ENCODE measurements at regions not wholly inside any gene's neighbourhood (a gene's known extent, or its start where the extent isn't known, plus 50 kb on each side); places are given as distances from the start of the nearest gene placed in this dataset.
"Not testable (repeated sequence)": the region's sequence is repeated elsewhere in the genome, so short reads cannot be mapped to it uniquely, and the experiment has no call there.

DNA sequence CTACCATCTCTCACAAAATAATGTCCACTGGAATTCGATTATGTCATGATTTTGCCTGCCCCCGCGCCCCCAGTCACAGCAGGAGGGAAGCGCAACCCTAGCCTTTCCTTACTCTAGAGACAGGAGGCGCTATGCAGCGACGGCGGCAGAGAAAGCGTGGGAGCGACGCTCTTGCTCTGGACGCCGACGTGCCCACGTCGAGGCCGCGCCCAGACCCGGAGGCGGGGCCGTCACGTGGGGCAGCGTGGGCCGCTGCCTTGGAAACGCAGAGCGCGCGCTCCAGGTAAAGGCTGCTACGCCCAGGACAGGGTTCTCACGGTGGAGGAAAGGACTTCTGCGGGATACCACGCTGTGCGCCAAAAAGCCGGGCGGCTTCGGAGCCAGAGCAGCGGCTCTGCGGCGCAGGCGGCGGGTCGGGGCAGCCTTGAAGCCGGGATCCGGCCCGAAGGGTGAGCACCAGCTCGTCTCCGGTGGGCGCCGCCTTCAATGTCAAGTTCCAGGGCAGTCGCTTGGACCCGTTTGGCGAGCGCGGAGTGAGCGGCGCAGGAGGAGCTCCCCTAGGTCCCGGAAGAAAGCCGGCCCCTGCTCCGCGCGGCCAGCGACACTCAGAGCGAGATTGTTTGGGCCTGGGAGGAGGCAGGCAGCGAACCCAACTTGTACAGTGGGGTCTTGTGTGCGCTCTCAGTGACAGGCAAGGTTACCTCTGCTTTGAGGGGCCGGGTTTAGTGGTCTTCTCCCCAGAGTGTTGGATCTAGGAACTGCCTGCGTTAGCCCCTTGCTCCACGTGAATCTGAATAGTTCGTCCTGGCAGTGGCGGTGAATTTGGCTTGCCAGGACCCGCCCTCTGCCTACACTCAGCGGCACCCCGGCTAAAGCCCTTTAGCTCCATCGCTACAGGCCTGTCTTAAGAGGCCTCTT is 121.7 kb downstream of the MRPL57 start:
- peak; percentile 81 for DNase-seq (ENCODE audit: low read depth)
- Mint-ChIP-seq H3K4me3 (ENCODE audit: unreplicated experiment) (peak overlapping the region; percentile 96), H3K36me3 (ENCODE audit: low read depth, unreplicated experiment) (no peaks in the 10 kb centered on the region), H3K27ac (ENCODE audit: unreplicated experiment) (peak overlapping the region; percentile 85), H3K4me1 (ENCODE audit: low read depth, unreplicated experiment) (peaks cover 2% of the 10 kb centered on the region), H3K9me3 (ENCODE audit: unreplicated experiment) (no peaks in the 10 kb centered on the region), H3K27me3 (ENCODE audit: low read depth, unreplicated experiment) (no peaks in the 10 kb centered on the region)
- Histone ChIP-seq H3K27ac (ENCODE audit: low read depth, low read length) (peak overlapping the region; percentile 40), H3K9me3 (ENCODE audit: insufficient read depth, low read depth, low read length) (no peaks in the 10 kb centered on the region), H4K20me1 (ENCODE audit: insufficient read depth, low read length) (no peaks in the 10 kb centered on the region), H3K79me2 (ENCODE audit: insufficient read depth, low read length) (peaks cover 18% of the 10 kb centered on the region), H3K9ac (ENCODE audit: low read length) (peak overlapping the region; percentile 78), H3K27me3 (ENCODE audit: insufficient read depth, low read length) (no peaks in the 10 kb centered on the region), H3K36me3 (ENCODE audit: insufficient read depth, low read length) (no peaks in the 10 kb centered on the region), H3K4me2 (ENCODE audit: low read length) (peak overlapping the region; percentile 87), H3K4me3 (ENCODE audit: insufficient read depth, low read depth, low read length) (peak overlapping the region; percentile 71), H3K4me1 (ENCODE audit: insufficient read depth, low read length) (peaks cover 6% of the 10 kb centered on the region), H2AFZ (ENCODE audit: low read depth, low read length) (peak overlapping the region; percentile 92)
- TF ChIP-seq, protein P1, sequence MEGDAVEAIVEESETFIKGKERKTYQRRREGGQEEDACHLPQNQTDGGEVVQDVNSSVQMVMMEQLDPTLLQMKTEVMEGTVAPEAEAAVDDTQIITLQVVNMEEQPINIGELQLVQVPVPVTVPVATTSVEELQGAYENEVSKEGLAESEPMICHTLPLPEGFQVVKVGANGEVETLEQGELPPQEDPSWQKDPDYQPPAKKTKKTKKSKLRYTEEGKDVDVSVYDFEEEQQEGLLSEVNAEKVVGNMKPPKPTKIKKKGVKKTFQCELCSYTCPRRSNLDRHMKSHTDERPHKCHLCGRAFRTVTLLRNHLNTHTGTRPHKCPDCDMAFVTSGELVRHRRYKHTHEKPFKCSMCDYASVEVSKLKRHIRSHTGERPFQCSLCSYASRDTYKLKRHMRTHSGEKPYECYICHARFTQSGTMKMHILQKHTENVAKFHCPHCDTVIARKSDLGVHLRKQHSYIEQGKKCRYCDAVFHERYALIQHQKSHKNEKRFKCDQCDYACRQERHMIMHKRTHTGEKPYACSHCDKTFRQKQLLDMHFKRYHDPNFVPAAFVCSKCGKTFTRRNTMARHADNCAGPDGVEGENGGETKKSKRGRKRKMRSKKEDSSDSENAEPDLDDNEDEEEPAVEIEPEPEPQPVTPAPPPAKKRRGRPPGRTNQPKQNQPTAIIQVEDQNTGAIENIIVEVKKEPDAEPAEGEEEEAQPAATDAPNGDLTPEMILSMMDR (IDR thresholded peaks at IDR 0.05; ENCODE audit: insufficient read depth, low read depth, low read length), result peak; percentile 69
- no peak for TF ChIP-seq EZH2 (IDR thresholded peaks at IDR 0.05; ENCODE audit: insufficient read depth, low read length)
- FAIRE-seq, result no peak

DNA sequence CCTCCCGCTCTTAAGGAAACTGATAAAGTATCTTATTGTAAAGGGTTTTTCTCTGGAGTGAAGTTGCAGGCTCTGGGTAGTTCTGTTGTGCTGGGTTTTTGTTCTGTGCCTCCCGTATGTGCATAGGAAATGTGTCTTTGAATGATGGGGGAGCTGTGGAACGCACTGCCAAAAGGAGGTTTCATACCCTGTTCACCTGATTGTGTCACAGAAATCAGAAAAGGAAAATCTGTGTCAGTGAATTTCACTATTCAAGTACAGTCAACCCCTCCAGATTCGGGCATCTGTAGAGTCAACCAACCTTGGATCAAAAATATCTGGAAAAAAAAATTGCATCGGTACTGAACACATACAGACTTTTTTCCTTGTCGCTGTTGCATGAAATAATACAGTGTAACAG is 127.8 kb downstream of the MRPL57 start:
- Mint-ChIP-seq H3K36me3 (ENCODE audit: low read depth, unreplicated experiment) (peaks cover 3% of the 10 kb centered on the region), H3K9me3 (ENCODE audit: unreplicated experiment) (no peaks in the 10 kb centered on the region), H3K4me3 (ENCODE audit: unreplicated experiment) (no peak overlapping the region), H3K27ac (ENCODE audit: unreplicated experiment) (peak overlapping the region; percentile 12), H3K27me3 (ENCODE audit: low read depth, unreplicated experiment) (no peaks in the 10 kb centered on the region), H3K4me1 (ENCODE audit: low read depth, unreplicated experiment) (peaks cover under 1% of the 10 kb centered on the region)
- H2AFZ ChIP-seq (ENCODE audit: low read depth, low read length), result no peak overlapping the region
- H3K4me1 ChIP-seq (ENCODE audit: insufficient read depth, low read length), result no peaks in the 10 kb centered on the region
- no peaks in the 10 kb centered on the region for H3K9me3 ChIP-seq (ENCODE audit: insufficient read depth, low read depth, low read length)
- no peaks in the 10 kb centered on the region for H3K27me3 ChIP-seq (ENCODE audit: insufficient read depth, low read length)
- peaks cover 10% of the 10 kb centered on the region for H3K79me2 ChIP-seq (ENCODE audit: insufficient read depth, low read length)
- no peak for FAIRE-seq
- H3K4me3 ChIP-seq (ENCODE audit: insufficient read depth, low read depth, low read length), result no peak overlapping the region
- TF ChIP-seq, protein P1 (IDR thresholded peaks at IDR 0.05; ENCODE audit: insufficient read depth, low read depth, low read length), result no peak
- no peak for TF ChIP-seq EZH2 (IDR thresholded peaks at IDR 0.05; ENCODE audit: insufficient read depth, low read length)
- H3K27ac ChIP-seq (ENCODE audit: low read depth, low read length), result no peak overlapping the region
- no peak overlapping the region for H3K9ac ChIP-seq (ENCODE audit: low read length)
- no peak overlapping the region for H3K4me2 ChIP-seq (ENCODE audit: low read length)
- H3K36me3 ChIP-seq (ENCODE audit: insufficient read depth, low read length), result peaks cover 2% of the 10 kb centered on the region
- DNase-seq (ENCODE audit: low read depth), result no peak
- no peaks in the 10 kb centered on the region for H4K20me1 ChIP-seq (ENCODE audit: insufficient read depth, low read length)

DNA sequence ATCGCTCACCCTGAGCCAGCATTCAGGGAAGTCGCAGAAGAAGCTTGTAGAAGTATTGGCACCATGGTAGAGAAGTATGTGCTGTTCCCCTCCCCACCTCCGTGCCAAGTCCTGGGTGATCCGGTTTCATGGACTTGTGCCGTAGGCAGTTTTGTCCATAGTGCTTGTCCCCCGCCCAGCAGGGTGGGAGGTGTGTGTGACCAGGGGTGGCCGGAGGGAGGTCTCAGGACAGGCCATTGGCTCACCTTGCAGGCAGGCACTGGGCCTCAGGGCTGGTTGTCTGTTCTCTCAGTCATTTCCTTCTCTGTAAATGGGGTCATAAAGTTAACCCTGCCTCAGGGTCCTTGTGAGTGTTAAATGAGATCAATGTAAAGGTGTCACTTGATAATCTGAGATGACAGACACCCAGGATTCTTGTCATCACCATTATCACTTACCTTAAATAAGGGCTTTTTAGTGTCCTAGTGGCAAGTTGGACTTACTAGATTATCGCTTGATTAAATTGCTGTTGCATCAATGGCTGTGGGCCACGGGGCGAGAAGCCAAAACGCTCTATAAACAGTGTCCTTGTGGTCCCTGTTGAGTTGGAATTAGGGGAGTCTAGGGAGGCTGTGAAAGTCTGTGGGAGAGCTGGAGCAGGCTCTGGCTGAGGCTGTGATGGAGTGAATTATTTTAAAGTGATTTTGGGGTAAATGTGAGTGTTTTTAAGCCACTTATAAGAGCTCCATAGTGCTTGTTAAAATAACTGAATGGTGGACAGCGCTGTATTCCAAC is 130.0 kb downstream of the MRPL57 start:
- H2AFZ ChIP-seq (ENCODE audit: low read depth, low read length); H3K9ac ChIP-seq (ENCODE audit: low read length); H3K27me3 Mint-ChIP-seq (ENCODE audit: low read depth, unreplicated experiment); H3K9me3 Mint-ChIP-seq (ENCODE audit: unreplicated experiment); H3K27ac ChIP-seq (ENCODE audit: low read depth, low read length); H4K20me1 ChIP-seq (ENCODE audit: insufficient read depth, low read length); H3K4me3 Mint-ChIP-seq (ENCODE audit: unreplicated experiment); H3K4me1 Mint-ChIP-seq (ENCODE audit: low read depth, unreplicated experiment); H3K4me1 ChIP-seq (ENCODE audit: insufficient read depth, low read length); H3K4me3 ChIP-seq (ENCODE audit: insufficient read depth, low read depth, low read length); H3K36me3 Mint-ChIP-seq (ENCODE audit: low read depth, unreplicated experiment); DNase-seq (ENCODE audit: low read depth); H3K4me2 ChIP-seq (ENCODE audit: low read length); H3K27ac Mint-ChIP-seq (ENCODE audit: unreplicated experiment); H3K36me3 ChIP-seq (ENCODE audit: insufficient read depth, low read length); H3K9me3 ChIP-seq (ENCODE audit: insufficient read depth, low read depth, low read length); H3K79me2 ChIP-seq (ENCODE audit: insufficient read depth, low read length); H3K27me3 ChIP-seq (ENCODE audit: insufficient read depth, low read length): not testable (repeated sequence)
- FAIRE-seq, result peak; percentile 63

DNA sequence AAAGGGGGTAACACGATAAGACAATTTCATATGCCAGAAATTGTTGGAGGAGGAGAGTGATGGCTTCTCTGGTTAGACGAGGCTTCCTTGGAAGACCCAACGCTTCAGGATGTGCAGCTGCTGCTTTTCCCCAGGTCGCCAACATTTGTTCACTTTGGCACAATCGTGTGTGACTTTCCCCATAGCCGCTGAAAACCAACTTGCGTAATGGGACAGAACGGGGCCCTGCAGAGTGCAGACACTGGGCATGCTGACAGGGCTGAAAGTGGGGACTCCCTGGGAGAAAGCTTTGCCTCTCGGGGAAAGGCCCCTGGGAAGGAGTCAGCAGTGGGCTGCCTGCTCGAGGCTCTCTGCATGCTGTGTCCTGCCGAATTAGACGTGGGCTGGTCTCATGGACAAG is 130.7 kb downstream of the MRPL57 start:
- not testable (repeated sequence) for H3K4me1 Mint-ChIP-seq (ENCODE audit: low read depth, unreplicated experiment); FAIRE-seq; H3K27me3 ChIP-seq (ENCODE audit: insufficient read depth, low read length); H3K27ac Mint-ChIP-seq (ENCODE audit: unreplicated experiment); H3K9ac ChIP-seq (ENCODE audit: low read length); H3K9me3 ChIP-seq (ENCODE audit: insufficient read depth, low read depth, low read length); H3K27ac ChIP-seq (ENCODE audit: low read depth, low read length); H3K79me2 ChIP-seq (ENCODE audit: insufficient read depth, low read length); H3K4me3 Mint-ChIP-seq (ENCODE audit: unreplicated experiment); H3K9me3 Mint-ChIP-seq (ENCODE audit: unreplicated experiment); DNase-seq (ENCODE audit: low read depth); H3K36me3 Mint-ChIP-seq (ENCODE audit: low read depth, unreplicated experiment); H3K36me3 ChIP-seq (ENCODE audit: insufficient read depth, low read length); H3K27me3 Mint-ChIP-seq (ENCODE audit: low read depth, unreplicated experiment); H2AFZ ChIP-seq (ENCODE audit: low read depth, low read length); H3K4me3 ChIP-seq (ENCODE audit: insufficient read depth, low read depth, low read length); H3K4me1 ChIP-seq (ENCODE audit: insufficient read depth, low read length); H4K20me1 ChIP-seq (ENCODE audit: insufficient read depth, low read length); H3K4me2 ChIP-seq (ENCODE audit: low read length)
